WTC11 (cell line): ENCODE measurements at regions not wholly inside any gene's neighbourhood (a gene's known extent, or its start where the extent isn't known, plus 50 kb on each side); places are given as distances from the start of the nearest gene placed in this dataset.
"Not testable (repeated sequence)": the region's sequence is repeated elsewhere in the genome, so short reads cannot be mapped to it uniquely, and the experiment has no call there.

Experiments used
- ATAC-seq: fragments of 200-7000 bp; cut with Tn5 transposase; 2 replicates; pipeline ENCODE4 v1.10.0; 2021; ENCODE audit warnings: mild to moderate bottlenecking, moderate library complexity
- CTCF ChIA-PET: fragments of 300-600 bp; sonication (Branson Sonifier 250); formaldehyde crosslinking; loops from one replicate; lab custom pipeline; 2021; ENCODE audit warnings: antibody characterized with exemption; lab: Charles Lee
- POLR2A ChIA-PET: fragments of 350-600 bp; sonication (Branson Sonifier 250); formaldehyde crosslinking; loops from one replicate; lab custom pipeline; 2021; ENCODE audit warnings: antibody characterized with exemption; lab: Charles Lee
- DNase-seq: peaks from one replicate; pipeline ENCODE4 v3.0.0; 2021; ENCODE audit warnings: low spot score
- H3K27ac Mint-ChIP-seq: 2 replicates; pipeline ENCODE4 v1.8.0; 2021; ENCODE audit warnings: mixed read lengths
- H3K27me3 Mint-ChIP-seq: 2 replicates; pipeline ENCODE4 v1.8.0; 2021; ENCODE audit warnings: low read depth, mild to moderate bottlenecking, moderate library complexity, mixed read lengths
- H3K36me3 Mint-ChIP-seq: 2 replicates; pipeline ENCODE4 v1.8.0; 2021; ENCODE audit warnings: mixed read lengths
- H3K4me1 Mint-ChIP-seq: 2 replicates; pipeline ENCODE4 v1.8.0; 2022; ENCODE audit warnings: mixed read lengths
- H3K4me3 Mint-ChIP-seq: 2 replicates; pipeline ENCODE4 v1.8.0; 2021; ENCODE audit warnings: mild to moderate bottlenecking, moderate library complexity, mixed read lengths
- H3K9me3 Mint-ChIP-seq: 2 replicates; pipeline ENCODE4 v1.8.0; 2021; ENCODE audit warnings: mixed read lengths
- FOXJ3 ChIP-seq: sonication (generic); formaldehyde crosslinking; IDR thresholded peaks from 2 replicates; pipeline ENCODE4 v1.9.0; 2021; ENCODE audit warnings: missing genetic modification reagents, mild to moderate bottlenecking, borderline replicate concordance
- GTF2I ChIP-seq: fragments of 250-450 bp; sonication (Bioruptor Pico); conservative IDR thresholded peaks from 2 replicates; pipeline ENCODE4 v1.4.0; 2021; ENCODE audit warnings: mild to moderate bottlenecking
- IRF2 ChIP-seq: sonication (generic); formaldehyde crosslinking; IDR thresholded peaks from 2 replicates; pipeline ENCODE4 v1.8.0; 2022; ENCODE audit warnings: low read depth, missing genetic modification reagents, borderline replicate concordance
- NR2C2 ChIP-seq: sonication (generic); formaldehyde crosslinking; IDR thresholded peaks from 2 replicates; pipeline ENCODE4 v1.8.0; 2022; ENCODE audit warnings: mild to moderate bottlenecking, missing genetic modification reagents
- NR3C1 ChIP-seq: sonication (generic); formaldehyde crosslinking; conservative IDR thresholded peaks from 2 replicates; pipeline ENCODE4 v1.8.1; 2023; ENCODE audit warnings: low read depth, mild to moderate bottlenecking, missing genetic modification reagents
- TF ChIP-seq, protein P1 (sequence below): sonication (generic); formaldehyde crosslinking; IDR thresholded peaks from 2 replicates; pipeline ENCODE4 v1.8.1; 2022; ENCODE audit warnings: mild to moderate bottlenecking, moderate library complexity, missing genetic modification reagents
- TF ChIP-seq, protein P2 (sequence below): sonication (generic); formaldehyde crosslinking; IDR thresholded peaks from 2 replicates; pipeline ENCODE4 v1.8.0; 2022; ENCODE audit warnings: missing genetic modification reagents
- TF ChIP-seq, protein P3 (sequence below): sonication (generic); formaldehyde crosslinking; IDR thresholded peaks from 2 replicates; pipeline ENCODE4 v1.8.0; 2023; ENCODE audit warnings: mild to moderate bottlenecking, missing genetic modification reagents
- TF ChIP-seq, protein P4 (sequence below): fragments of 250-450 bp; sonication (Bioruptor Pico); IDR thresholded peaks from 2 replicates; pipeline ENCODE4 v1.9.0; 2021; ENCODE audit warnings: mild to moderate bottlenecking
- TF ChIP-seq, protein P5 (sequence below): fragments of 250-450 bp; sonication (Bioruptor Pico); IDR thresholded peaks from 2 replicates; pipeline ENCODE4 v2.1.2; 2022; ENCODE audit warnings: mild to moderate bottlenecking, moderate library complexity
- TF ChIP-seq, protein P6 (sequence below): sonication (generic); formaldehyde crosslinking; IDR thresholded peaks from 2 replicates; pipeline ENCODE4 v1.8.0; 2022; ENCODE audit warnings: mild to moderate bottlenecking, missing genetic modification reagents
- TF ChIP-seq, protein P7 (sequence below): sonication (generic); formaldehyde crosslinking; IDR thresholded peaks from 2 replicates; pipeline ENCODE4 v1.8.1; 2023; ENCODE audit warnings: mild to moderate bottlenecking, missing genetic modification reagents, borderline replicate concordance
- TF ChIP-seq, protein P8 (sequence below): sonication (generic); formaldehyde crosslinking; IDR thresholded peaks from 2 replicates; pipeline ENCODE4 v1.8.1; 2022; ENCODE audit warnings: mild to moderate bottlenecking, missing genetic modification reagents, moderate library complexity, borderline replicate concordance

DNA sequence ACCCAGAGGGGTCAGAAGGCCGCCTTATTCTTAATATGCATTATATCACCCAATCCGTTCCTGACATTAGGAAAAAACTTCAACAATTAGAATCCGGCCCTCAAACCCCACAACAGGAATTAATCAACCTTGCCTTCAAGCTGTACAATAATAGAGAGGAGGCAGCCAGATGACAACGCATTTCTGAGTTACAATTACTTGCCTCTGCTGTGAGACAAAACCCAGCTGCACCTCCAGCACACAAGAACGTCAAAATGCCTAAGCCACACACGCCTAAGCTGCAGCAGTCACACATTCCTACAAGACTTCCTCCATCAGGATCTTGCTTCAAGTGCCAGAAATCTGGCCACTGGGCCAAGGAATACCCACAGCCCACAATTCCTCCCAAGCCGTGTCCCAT is 1723.1 kb downstream of the LRRC4C start:
- H3K4me3 Mint-ChIP-seq, DNase-seq, CTCF ChIA-PET, ATAC-seq, POLR2A ChIA-PET, H3K27ac Mint-ChIP-seq: not testable (repeated sequence)
- peaks cover 14% of the 10 kb centered on the region for H3K27me3 Mint-ChIP-seq
- H3K4me1 Mint-ChIP-seq = peaks cover 15% of the 10 kb centered on the region
- H3K9me3 Mint-ChIP-seq = peaks cover 47% of the 10 kb centered on the region
- H3K36me3 Mint-ChIP-seq = peaks cover 41% of the 10 kb centered on the region

DNA sequence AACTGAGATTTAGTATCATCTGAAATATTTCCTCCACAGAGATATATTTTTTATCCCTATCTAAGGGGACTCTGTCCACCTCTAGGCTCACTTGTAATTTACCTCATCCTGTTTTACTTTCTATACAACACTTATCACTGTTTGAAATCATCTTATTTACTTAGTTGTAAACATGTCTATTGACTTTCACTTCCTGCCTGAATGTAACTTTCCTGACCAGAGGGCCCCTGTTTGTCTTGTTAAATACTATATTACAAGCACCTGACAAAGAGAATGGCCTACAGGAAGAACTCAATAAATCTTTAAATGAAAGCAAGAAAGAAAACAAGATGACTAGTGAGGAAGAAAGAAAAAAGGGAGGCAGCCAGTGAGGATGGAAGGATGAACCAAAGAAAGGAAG is 1727.5 kb downstream of the LRRC4C start:
- no peak overlapping the region for H3K4me3 Mint-ChIP-seq
- no peak overlapping the region for H3K27ac Mint-ChIP-seq
- no peak for TF ChIP-seq NR2C2 (CRISPR knock-in tag)
- TF ChIP-seq GTF2I (CRISPR knock-in tag) = no peak
- TF ChIP-seq, protein P1, sequence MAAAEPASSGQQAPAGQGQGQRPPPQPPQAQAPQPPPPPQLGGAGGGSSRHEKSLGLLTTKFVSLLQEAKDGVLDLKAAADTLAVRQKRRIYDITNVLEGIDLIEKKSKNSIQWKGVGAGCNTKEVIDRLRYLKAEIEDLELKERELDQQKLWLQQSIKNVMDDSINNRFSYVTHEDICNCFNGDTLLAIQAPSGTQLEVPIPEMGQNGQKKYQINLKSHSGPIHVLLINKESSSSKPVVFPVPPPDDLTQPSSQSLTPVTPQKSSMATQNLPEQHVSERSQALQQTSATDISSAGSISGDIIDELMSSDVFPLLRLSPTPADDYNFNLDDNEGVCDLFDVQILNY = no peak
- TF ChIP-seq, protein P2, sequence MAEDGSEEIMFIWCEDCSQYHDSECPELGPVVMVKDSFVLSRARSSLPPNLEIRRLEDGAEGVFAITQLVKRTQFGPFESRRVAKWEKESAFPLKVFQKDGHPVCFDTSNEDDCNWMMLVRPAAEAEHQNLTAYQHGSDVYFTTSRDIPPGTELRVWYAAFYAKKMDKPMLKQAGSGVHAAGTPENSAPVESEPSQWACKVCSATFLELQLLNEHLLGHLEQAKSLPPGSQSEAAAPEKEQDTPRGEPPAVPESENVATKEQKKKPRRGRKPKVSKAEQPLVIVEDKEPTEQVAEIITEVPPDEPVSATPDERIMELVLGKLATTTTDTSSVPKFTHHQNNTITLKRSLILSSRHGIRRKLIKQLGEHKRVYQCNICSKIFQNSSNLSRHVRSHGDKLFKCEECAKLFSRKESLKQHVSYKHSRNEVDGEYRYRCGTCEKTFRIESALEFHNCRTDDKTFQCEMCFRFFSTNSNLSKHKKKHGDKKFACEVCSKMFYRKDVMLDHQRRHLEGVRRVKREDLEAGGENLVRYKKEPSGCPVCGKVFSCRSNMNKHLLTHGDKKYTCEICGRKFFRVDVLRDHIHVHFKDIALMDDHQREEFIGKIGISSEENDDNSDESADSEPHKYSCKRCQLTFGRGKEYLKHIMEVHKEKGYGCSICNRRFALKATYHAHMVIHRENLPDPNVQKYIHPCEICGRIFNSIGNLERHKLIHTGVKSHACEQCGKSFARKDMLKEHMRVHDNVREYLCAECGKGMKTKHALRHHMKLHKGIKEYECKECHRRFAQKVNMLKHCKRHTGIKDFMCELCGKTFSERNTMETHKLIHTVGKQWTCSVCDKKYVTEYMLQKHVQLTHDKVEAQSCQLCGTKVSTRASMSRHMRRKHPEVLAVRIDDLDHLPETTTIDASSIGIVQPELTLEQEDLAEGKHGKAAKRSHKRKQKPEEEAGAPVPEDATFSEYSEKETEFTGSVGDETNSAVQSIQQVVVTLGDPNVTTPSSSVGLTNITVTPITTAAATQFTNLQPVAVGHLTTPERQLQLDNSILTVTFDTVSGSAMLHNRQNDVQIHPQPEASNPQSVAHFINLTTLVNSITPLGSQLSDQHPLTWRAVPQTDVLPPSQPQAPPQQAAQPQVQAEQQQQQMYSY (CRISPR knock-in tag) = no peak
- TF ChIP-seq, protein P3, sequence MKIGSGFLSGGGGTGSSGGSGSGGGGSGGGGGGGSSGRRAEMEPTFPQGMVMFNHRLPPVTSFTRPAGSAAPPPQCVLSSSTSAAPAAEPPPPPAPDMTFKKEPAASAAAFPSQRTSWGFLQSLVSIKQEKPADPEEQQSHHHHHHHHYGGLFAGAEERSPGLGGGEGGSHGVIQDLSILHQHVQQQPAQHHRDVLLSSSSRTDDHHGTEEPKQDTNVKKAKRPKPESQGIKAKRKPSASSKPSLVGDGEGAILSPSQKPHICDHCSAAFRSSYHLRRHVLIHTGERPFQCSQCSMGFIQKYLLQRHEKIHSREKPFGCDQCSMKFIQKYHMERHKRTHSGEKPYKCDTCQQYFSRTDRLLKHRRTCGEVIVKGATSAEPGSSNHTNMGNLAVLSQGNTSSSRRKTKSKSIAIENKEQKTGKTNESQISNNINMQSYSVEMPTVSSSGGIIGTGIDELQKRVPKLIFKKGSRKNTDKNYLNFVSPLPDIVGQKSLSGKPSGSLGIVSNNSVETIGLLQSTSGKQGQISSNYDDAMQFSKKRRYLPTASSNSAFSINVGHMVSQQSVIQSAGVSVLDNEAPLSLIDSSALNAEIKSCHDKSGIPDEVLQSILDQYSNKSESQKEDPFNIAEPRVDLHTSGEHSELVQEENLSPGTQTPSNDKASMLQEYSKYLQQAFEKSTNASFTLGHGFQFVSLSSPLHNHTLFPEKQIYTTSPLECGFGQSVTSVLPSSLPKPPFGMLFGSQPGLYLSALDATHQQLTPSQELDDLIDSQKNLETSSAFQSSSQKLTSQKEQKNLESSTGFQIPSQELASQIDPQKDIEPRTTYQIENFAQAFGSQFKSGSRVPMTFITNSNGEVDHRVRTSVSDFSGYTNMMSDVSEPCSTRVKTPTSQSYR (CRISPR knock-in tag) = no peak
- TF ChIP-seq FOXJ3 (CRISPR knock-in tag) = no peak
- TF ChIP-seq, protein P4, sequence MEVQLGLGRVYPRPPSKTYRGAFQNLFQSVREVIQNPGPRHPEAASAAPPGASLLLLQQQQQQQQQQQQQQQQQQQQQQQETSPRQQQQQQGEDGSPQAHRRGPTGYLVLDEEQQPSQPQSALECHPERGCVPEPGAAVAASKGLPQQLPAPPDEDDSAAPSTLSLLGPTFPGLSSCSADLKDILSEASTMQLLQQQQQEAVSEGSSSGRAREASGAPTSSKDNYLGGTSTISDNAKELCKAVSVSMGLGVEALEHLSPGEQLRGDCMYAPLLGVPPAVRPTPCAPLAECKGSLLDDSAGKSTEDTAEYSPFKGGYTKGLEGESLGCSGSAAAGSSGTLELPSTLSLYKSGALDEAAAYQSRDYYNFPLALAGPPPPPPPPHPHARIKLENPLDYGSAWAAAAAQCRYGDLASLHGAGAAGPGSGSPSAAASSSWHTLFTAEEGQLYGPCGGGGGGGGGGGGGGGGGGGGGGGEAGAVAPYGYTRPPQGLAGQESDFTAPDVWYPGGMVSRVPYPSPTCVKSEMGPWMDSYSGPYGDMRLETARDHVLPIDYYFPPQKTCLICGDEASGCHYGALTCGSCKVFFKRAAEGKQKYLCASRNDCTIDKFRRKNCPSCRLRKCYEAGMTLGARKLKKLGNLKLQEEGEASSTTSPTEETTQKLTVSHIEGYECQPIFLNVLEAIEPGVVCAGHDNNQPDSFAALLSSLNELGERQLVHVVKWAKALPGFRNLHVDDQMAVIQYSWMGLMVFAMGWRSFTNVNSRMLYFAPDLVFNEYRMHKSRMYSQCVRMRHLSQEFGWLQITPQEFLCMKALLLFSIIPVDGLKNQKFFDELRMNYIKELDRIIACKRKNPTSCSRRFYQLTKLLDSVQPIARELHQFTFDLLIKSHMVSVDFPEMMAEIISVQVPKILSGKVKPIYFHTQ (CRISPR knock-in tag) = no peak
- TF ChIP-seq, protein P5, sequence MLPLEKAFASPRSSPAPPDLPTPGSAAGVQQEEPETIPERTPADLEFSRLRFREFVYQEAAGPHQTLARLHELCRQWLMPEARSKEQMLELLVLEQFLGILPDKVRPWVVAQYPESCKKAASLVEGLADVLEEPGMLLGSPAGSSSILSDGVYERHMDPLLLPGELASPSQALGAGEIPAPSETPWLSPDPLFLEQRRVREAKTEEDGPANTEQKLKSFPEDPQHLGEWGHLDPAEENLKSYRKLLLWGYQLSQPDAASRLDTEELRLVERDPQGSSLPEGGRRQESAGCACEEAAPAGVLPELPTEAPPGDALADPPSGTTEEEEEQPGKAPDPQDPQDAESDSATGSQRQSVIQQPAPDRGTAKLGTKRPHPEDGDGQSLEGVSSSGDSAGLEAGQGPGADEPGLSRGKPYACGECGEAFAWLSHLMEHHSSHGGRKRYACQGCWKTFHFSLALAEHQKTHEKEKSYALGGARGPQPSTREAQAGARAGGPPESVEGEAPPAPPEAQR (CRISPR knock-in tag) = no peak
- TF ChIP-seq, protein P6, sequence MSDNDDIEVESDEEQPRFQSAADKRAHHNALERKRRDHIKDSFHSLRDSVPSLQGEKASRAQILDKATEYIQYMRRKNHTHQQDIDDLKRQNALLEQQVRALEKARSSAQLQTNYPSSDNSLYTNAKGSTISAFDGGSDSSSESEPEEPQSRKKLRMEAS (CRISPR knock-in tag) = no peak
- TF ChIP-seq, protein P7, sequence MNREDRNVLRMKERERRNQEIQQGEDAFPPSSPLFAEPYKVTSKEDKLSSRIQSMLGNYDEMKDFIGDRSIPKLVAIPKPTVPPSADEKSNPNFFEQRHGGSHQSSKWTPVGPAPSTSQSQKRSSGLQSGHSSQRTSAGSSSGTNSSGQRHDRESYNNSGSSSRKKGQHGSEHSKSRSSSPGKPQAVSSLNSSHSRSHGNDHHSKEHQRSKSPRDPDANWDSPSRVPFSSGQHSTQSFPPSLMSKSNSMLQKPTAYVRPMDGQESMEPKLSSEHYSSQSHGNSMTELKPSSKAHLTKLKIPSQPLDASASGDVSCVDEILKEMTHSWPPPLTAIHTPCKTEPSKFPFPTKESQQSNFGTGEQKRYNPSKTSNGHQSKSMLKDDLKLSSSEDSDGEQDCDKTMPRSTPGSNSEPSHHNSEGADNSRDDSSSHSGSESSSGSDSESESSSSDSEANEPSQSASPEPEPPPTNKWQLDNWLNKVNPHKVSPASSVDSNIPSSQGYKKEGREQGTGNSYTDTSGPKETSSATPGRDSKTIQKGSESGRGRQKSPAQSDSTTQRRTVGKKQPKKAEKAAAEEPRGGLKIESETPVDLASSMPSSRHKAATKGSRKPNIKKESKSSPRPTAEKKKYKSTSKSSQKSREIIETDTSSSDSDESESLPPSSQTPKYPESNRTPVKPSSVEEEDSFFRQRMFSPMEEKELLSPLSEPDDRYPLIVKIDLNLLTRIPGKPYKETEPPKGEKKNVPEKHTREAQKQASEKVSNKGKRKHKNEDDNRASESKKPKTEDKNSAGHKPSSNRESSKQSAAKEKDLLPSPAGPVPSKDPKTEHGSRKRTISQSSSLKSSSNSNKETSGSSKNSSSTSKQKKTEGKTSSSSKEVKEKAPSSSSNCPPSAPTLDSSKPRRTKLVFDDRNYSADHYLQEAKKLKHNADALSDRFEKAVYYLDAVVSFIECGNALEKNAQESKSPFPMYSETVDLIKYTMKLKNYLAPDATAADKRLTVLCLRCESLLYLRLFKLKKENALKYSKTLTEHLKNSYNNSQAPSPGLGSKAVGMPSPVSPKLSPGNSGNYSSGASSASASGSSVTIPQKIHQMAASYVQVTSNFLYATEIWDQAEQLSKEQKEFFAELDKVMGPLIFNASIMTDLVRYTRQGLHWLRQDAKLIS = no peak
- TF ChIP-seq IRF2 (CRISPR knock-in tag) = no peak
- no peak for TF ChIP-seq NR3C1
- TF ChIP-seq, protein P8, sequence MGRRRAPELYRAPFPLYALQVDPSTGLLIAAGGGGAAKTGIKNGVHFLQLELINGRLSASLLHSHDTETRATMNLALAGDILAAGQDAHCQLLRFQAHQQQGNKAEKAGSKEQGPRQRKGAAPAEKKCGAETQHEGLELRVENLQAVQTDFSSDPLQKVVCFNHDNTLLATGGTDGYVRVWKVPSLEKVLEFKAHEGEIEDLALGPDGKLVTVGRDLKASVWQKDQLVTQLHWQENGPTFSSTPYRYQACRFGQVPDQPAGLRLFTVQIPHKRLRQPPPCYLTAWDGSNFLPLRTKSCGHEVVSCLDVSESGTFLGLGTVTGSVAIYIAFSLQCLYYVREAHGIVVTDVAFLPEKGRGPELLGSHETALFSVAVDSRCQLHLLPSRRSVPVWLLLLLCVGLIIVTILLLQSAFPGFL (CRISPR knock-in tag) = no peak
- DNase-seq (no peak), ATAC-seq (no peak)
- H3K9me3 Mint-ChIP-seq = peaks cover 80% of the 10 kb centered on the region
- ChIA-PET POLR2A (no interaction called here), CTCF (no interaction called here)
- peaks cover 15% of the 10 kb centered on the region for H3K4me1 Mint-ChIP-seq
- peaks cover 18% of the 10 kb centered on the region for H3K27me3 Mint-ChIP-seq
- peaks cover 69% of the 10 kb centered on the region for H3K36me3 Mint-ChIP-seq
